ENCODE measurements at regions not wholly inside any gene's neighbourhood (a gene's known extent, or its start where the extent isn't known, plus 50 kb on each side); places are given as distances from the start of the nearest gene placed in this dataset.

DNA sequence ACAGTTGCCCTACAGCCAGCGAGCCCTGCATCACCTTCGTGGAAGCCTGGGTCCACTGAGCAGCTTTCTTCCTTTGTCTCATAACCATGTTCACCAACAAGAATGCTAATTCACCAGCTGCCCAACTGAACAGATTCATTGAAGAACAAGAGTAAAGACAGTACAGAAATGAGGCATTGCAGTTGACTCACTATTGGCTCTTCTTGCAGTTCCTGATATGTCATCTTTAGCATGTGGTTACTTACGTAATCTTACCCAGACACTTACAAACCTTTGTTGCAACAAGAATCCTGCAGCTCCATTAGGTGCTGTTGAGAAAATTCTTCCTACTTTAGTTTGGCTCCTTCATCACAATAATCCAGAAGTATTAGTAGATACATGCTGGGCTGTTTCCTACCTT, 174.0 kb upstream of the TPK1 start:
- DNase-seq (ENCODE audit: low spot score): no peak
- in situ Hi-C loops (cut with MboI; ENCODE audit: low sequenced_read_pairs, unreplicated experiment): no loop called here
- TF ChIP-seq, protein P1, sequence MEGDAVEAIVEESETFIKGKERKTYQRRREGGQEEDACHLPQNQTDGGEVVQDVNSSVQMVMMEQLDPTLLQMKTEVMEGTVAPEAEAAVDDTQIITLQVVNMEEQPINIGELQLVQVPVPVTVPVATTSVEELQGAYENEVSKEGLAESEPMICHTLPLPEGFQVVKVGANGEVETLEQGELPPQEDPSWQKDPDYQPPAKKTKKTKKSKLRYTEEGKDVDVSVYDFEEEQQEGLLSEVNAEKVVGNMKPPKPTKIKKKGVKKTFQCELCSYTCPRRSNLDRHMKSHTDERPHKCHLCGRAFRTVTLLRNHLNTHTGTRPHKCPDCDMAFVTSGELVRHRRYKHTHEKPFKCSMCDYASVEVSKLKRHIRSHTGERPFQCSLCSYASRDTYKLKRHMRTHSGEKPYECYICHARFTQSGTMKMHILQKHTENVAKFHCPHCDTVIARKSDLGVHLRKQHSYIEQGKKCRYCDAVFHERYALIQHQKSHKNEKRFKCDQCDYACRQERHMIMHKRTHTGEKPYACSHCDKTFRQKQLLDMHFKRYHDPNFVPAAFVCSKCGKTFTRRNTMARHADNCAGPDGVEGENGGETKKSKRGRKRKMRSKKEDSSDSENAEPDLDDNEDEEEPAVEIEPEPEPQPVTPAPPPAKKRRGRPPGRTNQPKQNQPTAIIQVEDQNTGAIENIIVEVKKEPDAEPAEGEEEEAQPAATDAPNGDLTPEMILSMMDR (IDR thresholded peaks at IDR 0.05; ENCODE audit: borderline replicate concordance, control extremely low read depth, extremely low read depth, insufficient read depth, missing control alignments): no peak

DNA sequence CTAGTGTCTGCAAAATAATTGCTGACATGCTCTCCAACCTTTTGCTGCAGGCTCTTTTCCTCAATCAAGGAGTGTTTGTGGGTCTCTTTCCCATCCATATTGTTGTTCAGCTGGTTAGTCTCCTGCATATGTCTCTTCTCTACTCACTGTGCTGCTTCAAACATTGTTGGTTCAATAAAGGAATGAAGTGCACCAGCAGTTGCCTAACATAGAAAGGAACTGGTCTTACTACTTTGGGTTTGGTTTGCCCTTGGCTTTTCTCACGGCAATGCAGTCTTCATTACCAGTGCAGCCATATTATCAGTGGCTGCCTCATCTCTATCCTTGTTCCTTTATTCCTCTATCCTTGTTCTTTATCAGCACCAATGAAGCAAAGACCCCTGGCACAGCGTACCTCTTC, 169.7 kb upstream of the TPK1 start:
- in situ Hi-C loops (cut with MboI; ENCODE audit: low sequenced_read_pairs, unreplicated experiment): no loop called here
- TF ChIP-seq, protein P1 (IDR thresholded peaks at IDR 0.05; ENCODE audit: borderline replicate concordance, control extremely low read depth, extremely low read depth, insufficient read depth, missing control alignments): no peak
- no peak for DNase-seq (ENCODE audit: low spot score)

DNA sequence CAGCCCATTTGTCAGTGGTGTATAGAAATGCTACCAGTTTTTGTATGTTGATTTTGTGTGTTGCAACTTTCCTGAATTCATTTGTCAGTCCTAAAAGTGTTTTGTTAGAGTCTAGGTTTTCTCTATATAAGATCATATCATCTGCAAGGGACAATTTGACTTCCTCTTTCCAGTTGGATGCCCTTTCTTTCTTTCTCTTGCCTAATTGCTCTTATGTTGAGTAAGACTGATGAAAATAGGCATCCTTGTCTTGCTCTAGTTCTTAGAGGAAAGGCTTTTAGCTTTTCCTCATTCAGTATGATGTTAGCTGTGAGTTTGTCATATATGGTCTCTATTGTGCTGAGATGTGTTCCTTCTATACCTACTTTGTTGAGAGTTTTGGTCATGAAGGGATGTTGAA, 161.7 kb upstream of the TPK1 start:
- TF ChIP-seq, protein P1 (IDR thresholded peaks at IDR 0.05; ENCODE audit: borderline replicate concordance, control extremely low read depth, extremely low read depth, insufficient read depth, missing control alignments): no peak
- no peak for DNase-seq (ENCODE audit: low spot score)
- in situ Hi-C loops (cut with MboI; ENCODE audit: low sequenced_read_pairs, unreplicated experiment): no loop called here

DNA sequence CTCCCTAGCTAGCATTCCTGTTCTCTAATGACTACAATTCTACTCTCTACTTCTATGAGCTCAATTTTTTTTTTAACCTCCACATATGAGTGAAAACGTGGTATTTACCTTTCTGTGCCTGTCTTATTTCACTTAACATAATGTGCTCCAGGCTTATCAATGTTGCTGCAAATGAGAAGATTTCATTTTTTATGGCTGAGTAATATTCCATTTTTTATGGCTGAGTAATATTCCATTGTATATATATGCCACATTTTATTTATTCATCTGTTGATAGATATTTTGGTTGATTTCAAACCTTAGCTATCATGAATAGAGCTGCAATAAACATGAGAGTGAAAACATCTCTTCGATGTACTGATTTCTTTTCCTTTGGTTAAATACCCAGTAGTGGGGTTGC, 159.6 kb upstream of the TPK1 start:
- no peak for DNase-seq (ENCODE audit: low spot score)
- TF ChIP-seq, protein P1 (IDR thresholded peaks at IDR 0.05; ENCODE audit: borderline replicate concordance, control extremely low read depth, extremely low read depth, insufficient read depth, missing control alignments): no peak
- in situ Hi-C loops (cut with MboI; ENCODE audit: low sequenced_read_pairs, unreplicated experiment): no loop called here

DNA sequence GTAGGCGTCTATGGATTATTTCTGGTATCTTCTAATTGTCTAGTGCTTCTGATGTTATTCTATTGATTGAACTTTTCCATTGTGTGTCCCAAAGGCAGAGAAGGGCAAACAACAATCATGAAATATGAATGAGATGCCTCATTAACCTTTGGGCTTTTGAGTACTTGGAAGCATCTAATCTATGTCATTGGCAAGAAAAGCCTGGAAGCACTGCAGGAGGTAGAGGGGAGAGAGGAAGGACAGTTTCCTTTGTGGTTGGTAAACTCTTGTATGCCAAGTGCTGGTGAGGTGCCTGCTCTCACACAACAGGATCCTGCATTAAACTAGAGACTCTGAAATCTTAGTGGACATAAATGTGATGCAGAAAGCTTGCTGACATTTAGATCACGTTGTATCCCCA, 155.2 kb upstream of the TPK1 start:
- DNase-seq (ENCODE audit: low spot score): no peak
- TF ChIP-seq, protein P1 (IDR thresholded peaks at IDR 0.05; ENCODE audit: borderline replicate concordance, control extremely low read depth, extremely low read depth, insufficient read depth, missing control alignments): no peak
- in situ Hi-C loops (cut with MboI; ENCODE audit: low sequenced_read_pairs, unreplicated experiment): no loop called here

DNA sequence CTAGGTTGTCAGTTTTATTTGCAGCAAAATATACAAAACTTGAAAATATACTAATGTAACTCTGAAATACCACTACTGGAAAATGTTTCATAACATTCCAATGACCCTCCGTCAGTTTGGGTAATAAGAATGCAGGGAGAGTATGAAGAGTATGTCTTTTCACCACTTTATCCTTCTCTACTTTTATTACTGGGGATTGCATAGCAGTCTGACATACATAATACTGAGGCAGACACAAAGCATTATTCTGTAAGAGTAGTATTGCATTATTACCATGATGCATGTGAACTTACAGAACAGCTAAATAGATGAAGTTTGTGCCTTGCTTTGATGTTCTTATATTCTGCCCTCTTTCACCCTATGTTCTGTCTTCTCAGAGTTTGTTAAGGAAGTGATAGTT, 151.8 kb upstream of the TPK1 start:
- in situ Hi-C loops (cut with MboI; ENCODE audit: low sequenced_read_pairs, unreplicated experiment): no loop called here
- DNase-seq (ENCODE audit: low spot score): no peak
- TF ChIP-seq, protein P1 (IDR thresholded peaks at IDR 0.05; ENCODE audit: borderline replicate concordance, control extremely low read depth, extremely low read depth, insufficient read depth, missing control alignments): no peak

DNA sequence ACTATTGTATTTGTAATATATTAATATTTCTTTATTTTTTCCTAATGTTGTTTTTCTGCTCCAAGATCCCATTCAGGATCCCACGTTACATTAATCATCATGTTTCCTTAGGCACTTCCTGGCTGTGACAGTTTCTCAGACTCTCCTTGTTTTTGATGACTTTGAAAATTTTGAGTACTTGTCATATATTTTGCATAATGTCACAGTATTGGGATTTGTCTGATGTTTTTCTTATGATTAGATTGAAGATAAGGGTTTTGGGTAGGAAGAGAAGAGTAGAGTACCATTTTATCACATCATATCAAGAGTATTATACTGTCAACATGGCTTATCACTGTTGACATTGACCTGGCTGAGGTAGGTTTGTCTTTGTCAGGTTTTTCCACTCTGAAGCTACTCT, 146.3 kb upstream of the TPK1 start:
- no peak for DNase-seq (ENCODE audit: low spot score)
- TF ChIP-seq, protein P1 (IDR thresholded peaks at IDR 0.05; ENCODE audit: borderline replicate concordance, control extremely low read depth, extremely low read depth, insufficient read depth, missing control alignments): no peak
- in situ Hi-C loops (cut with MboI; ENCODE audit: low sequenced_read_pairs, unreplicated experiment): no loop called here
